ENCODE measurements at regions not wholly inside any gene's neighbourhood (a gene's known extent, or its start where the extent isn't known, plus 50 kb on each side); places are given as distances from the start of the nearest gene placed in this dataset.
"Not testable (repeated sequence)": the region's sequence is repeated elsewhere in the genome, so short reads cannot be mapped to it uniquely, and the experiment has no call there.

- H3K4me3 ChIP-seq (ENCODE audit: low read length), result no peak overlapping the region
- POLR2A ChIA-PET (ENCODE audit: unreplicated experiment), result no interaction called here
- H3K9ac ChIP-seq (ENCODE audit: low read length), result no peak overlapping the region
- TF ChIP-seq EZH2 (IDR thresholded peaks at IDR 0.05; ENCODE audit: low read length, unreplicated experiment) (no peak), CTCF (conservative IDR thresholded peaks at IDR 0.05; ENCODE audit: low read depth, low read length) (no peak), EZH2phosphoT487 (IDR thresholded peaks at IDR 0.05; ENCODE audit: borderline replicate concordance, low read length) (no peak)
- H3K9me2 ChIP-seq (replicated peaks; ENCODE audit: low read length), result no peaks in the 10 kb centered on the region
- H3K4me1 ChIP-seq (ENCODE audit: insufficient read depth, low read length), result no peaks in the 10 kb centered on the region
- CTCF ChIA-PET, result no interaction called here
- no peaks in the 10 kb centered on the region for H3K27me3 ChIP-seq (ENCODE audit: low read length)
- no peak for DNase-seq
- no peak overlapping the region for H3K27ac ChIP-seq (ENCODE audit: low read length)
- no peaks in the 10 kb centered on the region for H3F3A ChIP-seq (ENCODE audit: low read length, unreplicated experiment)
- H3K4me2 ChIP-seq (ENCODE audit: low read length), result no peak overlapping the region
- H3K36me3 ChIP-seq (ENCODE audit: low read depth, low read length), result no peaks in the 10 kb centered on the region
- intact Hi-C loops (cut with micrococcal nuclease), result no loop called here
- H4K20me1 ChIP-seq (ENCODE audit: low read length), result no peaks in the 10 kb centered on the region
- BruUV-seq (replicated peaks), result no TSS peak
- H3K9me3 ChIP-seq (ENCODE audit: low read length), result 0 out of 2 replicates have a peak, but pooled peaks cover 2% of the 10 kb centered on the region
- no peaks in the 10 kb centered on the region for H3K79me2 ChIP-seq (ENCODE audit: low read length)
- no peak for ATAC-seq
- H2AFZ ChIP-seq (ENCODE audit: low read length), result no peak overlapping the region
These were observed 1010.2 kb downstream of the DNAJB9 start for GRCh38 chr7:109579901-109580300.

GRCh38 chr7:109582211-109582610 lies 1012.5 kb downstream of the DNAJB9 start:
- no peak overlapping the region for H3K4me2 ChIP-seq (ENCODE audit: low read length)
- CTCF ChIA-PET, result no interaction called here
- H3K27me3 ChIP-seq (ENCODE audit: low read length), result no peaks in the 10 kb centered on the region
- intact Hi-C loops (cut with micrococcal nuclease), result no loop called here
- H4K20me1 ChIP-seq (ENCODE audit: low read length), result no peaks in the 10 kb centered on the region
- POLR2A ChIA-PET (ENCODE audit: unreplicated experiment), result no interaction called here
- no peak overlapping the region for H3K27ac ChIP-seq (ENCODE audit: low read length)
- TF ChIP-seq EZH2 (IDR thresholded peaks at IDR 0.05; ENCODE audit: low read length, unreplicated experiment) (no peak), EZH2phosphoT487 (IDR thresholded peaks at IDR 0.05; ENCODE audit: borderline replicate concordance, low read length) (no peak), CTCF (conservative IDR thresholded peaks at IDR 0.05; ENCODE audit: low read depth, low read length) (no peak)
- H3K9ac ChIP-seq (ENCODE audit: low read length), result no peak overlapping the region
- no peaks in the 10 kb centered on the region for H3K9me2 ChIP-seq (replicated peaks; ENCODE audit: low read length)
- no peaks in the 10 kb centered on the region for H3K36me3 ChIP-seq (ENCODE audit: low read depth, low read length)
- no peaks in the 10 kb centered on the region for H3K4me1 ChIP-seq (ENCODE audit: insufficient read depth, low read length)
- BruUV-seq (replicated peaks), result no TSS peak
- H2AFZ ChIP-seq (ENCODE audit: low read length), result no peak overlapping the region
- no peak overlapping the region for H3K4me3 ChIP-seq (ENCODE audit: low read length)
- H3F3A ChIP-seq (ENCODE audit: low read length, unreplicated experiment), result no peaks in the 10 kb centered on the region
- ATAC-seq (no peak), DNase-seq (no peak)
- peaks cover 13% of the 10 kb centered on the region; the same call in 1 of the 2 replicates for H3K9me3 ChIP-seq (ENCODE audit: low read length)
- no peaks in the 10 kb centered on the region for H3K79me2 ChIP-seq (ENCODE audit: low read length)

- intact Hi-C loops (cut with micrococcal nuclease); ATAC-seq; CTCF ChIA-PET: not testable (repeated sequence)
These were observed 1027.3 kb downstream of the DNAJB9 start for GRCh38 chr7:109596948-109597347.

More at GRCh38 chr7:109596948-109597347, 1027.3 kb downstream of the DNAJB9 start:
- H3K36me3 ChIP-seq (ENCODE audit: low read depth, low read length); H3K27ac ChIP-seq (ENCODE audit: low read length); H3K4me2 ChIP-seq (ENCODE audit: low read length); H4K20me1 ChIP-seq (ENCODE audit: low read length); H3K4me3 ChIP-seq (ENCODE audit: low read length); H3K79me2 ChIP-seq (ENCODE audit: low read length); POLR2A ChIA-PET (ENCODE audit: unreplicated experiment); BruUV-seq (replicated peaks); H3K27me3 ChIP-seq (ENCODE audit: low read length); H3K9me2 ChIP-seq (replicated peaks; ENCODE audit: low read length); H3K9me3 ChIP-seq (ENCODE audit: low read length); DNase-seq; H3K9ac ChIP-seq (ENCODE audit: low read length); H2AFZ ChIP-seq (ENCODE audit: low read length); H3F3A ChIP-seq (ENCODE audit: low read length, unreplicated experiment); H3K4me1 ChIP-seq (ENCODE audit: insufficient read depth, low read length): not testable (repeated sequence)

Data from PC-3 (cell line).